Activated T-helper 1 cell treated with Interleukin-2 at 50 U/mL for 16 hours (primary cell): ENCODE measurements at regions not wholly inside any gene's neighbourhood (a gene's known extent, or its start where the extent isn't known, plus 50 kb on each side); places are given as distances from the start of the nearest gene placed in this dataset.
"Not testable (repeated sequence)": the region's sequence is repeated elsewhere in the genome, so short reads cannot be mapped to it uniquely, and the experiment has no call there.

Source experiments
- DNase-seq: peaks from one replicate; pipeline ENCODE4 v3.0.0-alpha.2; 2020; ENCODE audit warnings: low read depth

DNA sequence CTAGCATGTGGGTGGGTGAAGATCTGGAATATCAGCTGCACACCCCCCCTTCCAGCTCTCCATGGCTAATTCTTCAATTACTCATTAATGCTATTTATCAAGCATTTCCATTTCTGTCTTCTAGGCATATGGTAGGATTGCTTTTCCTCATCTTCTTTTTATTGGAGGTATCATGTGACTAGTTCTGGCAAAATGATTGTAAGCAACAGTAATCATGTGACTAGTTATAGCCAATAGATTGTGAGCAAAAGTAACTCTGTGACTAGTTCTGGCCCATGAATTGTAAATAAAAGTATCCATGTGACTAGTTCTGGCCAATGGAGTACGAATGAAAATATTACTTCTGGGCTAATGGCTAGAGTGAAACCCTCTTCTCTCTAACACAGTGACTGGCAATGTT, 107.0 kb upstream of the TMEM132E start:
- DNase-seq: no peak

DNA sequence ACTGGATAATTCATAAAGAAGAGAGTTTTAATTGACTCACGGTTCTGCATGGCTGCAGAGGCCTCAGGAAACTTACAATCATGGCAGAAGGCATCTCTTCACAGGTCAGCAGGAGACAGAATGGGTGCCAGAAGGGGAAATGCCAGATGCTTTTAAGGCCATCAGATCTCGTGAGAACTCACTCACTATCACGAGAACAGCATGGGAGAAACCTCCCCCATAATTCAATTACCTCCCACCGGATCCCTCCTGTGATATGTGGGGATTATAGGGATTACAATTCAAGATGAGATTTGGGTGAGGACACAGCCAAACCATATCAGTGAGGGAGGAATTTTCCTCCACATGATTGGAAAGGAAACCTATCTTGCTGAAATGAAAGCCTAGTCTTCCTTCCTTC, 108.1 kb upstream of the TMEM132E start:
- DNase-seq: not testable (repeated sequence)

DNA sequence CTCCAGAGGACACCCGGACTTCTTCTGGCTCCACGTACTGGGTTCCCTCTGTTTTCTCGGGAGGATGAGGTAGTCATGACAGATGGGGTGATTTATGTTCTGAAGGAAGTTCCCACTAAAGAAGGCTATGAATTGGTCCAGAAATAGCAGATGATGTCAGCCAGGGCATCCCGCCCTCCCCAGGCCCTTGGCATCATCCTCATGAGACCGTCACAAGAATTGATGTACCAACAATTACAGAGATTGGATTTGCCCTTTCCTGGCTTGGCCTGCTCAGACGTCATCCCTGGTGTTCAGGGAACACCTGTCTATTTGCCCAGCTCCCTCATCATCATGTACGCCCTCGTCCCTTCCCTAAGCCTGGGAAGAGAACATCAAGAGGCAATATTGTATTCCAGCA, 102.8 kb upstream of the CCL1 start:
- DNase-seq: no peak

DNA sequence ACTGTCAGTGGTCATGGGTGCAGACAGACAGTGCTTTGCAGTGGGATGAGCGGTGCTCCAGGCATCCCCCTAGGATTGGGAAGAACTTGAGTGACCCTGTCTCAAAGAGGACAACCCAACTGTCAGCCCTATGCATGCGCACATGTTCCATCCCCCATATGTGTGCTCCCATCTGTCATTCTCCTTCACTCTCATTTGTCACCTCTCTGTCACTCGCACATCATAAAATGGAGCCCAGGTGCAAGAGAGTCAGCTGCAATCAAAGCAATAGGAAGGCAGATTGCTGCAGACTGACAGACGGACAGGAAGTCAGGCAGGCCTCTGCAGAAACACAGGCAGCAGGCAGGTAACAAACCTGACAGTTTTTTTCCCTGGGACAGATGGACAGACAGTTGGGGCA, 101.8 kb upstream of the CCL1 start:
- no peak for DNase-seq

DNA sequence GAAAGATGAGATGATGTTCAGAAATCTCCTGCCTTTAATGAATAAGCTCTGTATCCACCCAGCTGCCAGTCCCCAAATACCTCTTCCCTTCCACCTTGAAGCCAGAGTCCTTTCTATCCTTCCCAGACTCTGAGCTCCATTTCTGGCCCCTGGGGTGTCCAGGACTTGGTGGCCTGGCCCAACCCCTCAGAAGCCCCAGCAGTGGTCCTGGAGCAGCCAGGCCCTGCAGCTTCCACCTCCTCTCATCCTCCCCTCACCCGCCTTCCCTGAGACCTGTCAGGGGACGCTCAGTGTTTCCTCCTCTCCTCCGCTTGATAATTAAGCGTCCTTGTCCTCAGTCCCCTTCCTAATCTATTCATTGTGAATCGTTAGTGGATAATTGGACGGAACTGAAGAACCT, 95.2 kb upstream of the CCL1 start:
- DNase-seq: no peak

DNA sequence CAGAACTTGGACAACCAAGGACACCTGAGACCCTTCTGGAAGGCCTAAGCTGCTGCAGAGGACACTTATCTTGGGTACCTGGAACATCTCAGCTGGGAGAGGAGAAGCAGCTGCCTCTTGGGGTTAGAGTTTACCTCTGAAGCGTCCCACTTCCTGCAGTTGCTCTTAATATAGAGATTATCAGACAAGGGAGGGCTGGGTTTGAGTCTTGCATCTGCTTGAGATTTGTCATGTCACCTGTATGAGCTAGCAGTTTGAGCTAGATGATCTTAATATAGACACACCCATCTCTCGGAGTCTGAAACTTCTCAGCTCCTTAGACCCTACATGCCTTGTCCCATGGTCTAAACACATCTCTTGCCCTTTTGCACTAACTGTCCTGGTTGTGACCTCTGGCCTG, 93.1 kb upstream of the CCL1 start:
- no peak for DNase-seq

DNA sequence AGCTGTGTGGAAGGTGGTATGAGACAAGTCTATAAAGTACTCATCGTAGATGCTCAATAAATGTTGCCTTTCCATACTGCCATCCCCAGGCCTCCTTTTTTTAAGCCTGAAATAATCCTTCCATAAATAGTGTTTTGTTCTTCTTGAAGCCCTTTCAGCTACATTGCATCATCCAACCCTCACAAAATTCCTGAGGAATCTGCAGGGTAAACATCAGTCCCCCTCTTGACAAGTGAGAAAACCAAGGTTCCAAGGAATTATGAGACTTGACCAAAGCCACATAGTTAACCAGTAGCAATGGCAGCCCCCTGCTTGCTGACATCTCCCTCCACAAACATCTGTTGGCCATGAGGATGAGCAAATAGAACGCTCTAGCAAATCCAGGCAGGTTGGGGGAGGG, 89.7 kb upstream of the CCL1 start:
- no peak for DNase-seq

DNA sequence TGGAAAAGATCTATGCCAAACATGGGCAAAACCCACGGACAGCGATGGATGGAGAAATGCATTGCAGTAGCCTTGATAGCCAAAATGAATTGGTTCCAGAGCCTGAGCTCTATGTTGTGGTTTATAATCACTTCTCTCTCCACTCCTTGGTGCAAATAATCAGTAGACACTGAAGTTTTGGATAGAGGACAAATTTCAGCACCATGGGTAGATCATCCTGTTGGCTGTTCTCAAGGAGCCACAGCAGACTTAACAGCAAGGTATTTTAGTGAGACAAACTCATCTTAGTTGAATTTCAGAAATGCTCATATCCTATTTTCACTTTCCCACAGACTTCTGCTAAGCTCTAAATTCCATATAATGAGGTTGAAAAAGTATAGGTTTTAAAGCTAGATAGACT, 88.3 kb upstream of the CCL1 start:
- DNase-seq: no peak

DNA sequence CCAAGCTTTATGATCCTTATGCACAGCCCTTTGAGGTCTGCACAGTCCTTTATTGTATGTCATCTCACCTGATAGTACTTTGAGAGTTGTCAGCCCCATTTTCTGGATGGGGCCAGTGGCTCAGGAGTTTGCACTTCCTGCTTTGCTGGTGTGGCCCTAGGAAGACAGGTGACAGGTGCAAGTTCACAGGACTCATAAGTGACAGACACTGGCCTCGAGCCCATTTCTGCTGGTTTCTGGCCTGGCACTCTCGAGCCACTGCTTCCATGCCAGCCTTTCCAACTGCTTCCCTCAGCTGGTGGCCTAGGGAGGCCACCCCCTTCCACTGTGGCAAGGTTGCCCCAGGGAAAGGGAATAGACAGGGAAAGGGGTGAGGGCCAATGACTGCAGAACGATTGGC, 84.4 kb upstream of the CCL1 start:
- no peak for DNase-seq

DNA sequence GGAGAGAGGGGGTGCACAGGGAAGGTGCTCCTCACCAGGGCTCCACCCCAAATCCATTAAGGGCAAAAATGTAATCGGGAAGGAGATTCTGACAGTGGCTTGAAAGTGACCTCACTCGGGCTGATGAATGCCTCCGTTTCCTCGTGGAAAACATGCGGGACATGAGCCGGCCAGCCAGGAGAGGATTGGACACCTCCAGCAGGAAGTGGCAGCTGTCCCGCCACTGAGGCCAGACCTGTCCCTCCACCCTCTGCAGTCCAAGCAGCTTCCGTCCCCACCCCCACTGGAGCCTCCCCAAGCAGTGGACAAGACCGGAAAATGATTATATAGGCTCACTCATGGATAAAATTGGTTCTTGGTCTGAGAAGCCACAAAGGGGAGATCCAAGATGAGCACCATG, 82.1 kb upstream of the CCL1 start:
- no peak for DNase-seq

DNA sequence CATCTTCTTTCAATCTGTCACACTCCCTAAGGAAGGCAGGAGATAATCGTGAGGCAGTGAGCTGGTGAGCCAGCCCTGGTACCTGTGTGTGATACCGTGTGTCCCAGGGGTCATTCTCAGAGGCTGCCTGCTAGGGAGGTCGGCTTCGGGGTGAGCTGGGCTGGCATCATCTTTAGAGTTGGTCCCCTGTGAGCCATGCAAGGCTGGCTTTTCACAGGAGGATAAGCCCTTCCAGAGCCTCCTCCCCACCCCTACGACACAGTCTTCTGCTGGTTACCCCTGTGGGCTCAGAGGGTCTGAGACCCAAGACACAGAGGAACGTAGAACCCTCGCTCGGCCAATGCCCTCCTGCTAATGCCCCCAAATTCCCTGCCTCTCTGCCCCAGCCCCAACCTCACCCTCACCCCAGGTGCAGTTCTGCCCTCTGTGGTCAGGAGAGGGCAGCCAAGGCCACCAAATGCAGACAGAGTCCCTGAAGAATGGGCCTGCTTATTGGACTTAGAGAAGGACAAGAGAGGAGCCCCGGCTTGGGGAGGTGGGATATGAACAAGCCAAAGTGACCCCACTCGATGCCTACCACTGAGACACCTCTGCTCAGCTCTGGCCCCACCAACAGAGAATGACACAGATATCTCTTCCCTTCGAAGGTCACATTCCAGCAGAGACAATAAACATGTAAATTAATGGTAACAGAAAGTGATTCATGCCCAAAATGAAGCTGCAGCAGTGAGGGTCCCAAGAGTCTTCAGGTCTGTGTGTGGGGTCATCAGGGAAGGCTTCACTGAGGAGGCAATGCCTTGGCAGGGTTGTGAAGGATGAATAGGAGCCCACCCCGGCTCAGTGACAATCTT, 80.8 kb upstream of the CCL1 start:
- DNase-seq: no peak

DNA sequence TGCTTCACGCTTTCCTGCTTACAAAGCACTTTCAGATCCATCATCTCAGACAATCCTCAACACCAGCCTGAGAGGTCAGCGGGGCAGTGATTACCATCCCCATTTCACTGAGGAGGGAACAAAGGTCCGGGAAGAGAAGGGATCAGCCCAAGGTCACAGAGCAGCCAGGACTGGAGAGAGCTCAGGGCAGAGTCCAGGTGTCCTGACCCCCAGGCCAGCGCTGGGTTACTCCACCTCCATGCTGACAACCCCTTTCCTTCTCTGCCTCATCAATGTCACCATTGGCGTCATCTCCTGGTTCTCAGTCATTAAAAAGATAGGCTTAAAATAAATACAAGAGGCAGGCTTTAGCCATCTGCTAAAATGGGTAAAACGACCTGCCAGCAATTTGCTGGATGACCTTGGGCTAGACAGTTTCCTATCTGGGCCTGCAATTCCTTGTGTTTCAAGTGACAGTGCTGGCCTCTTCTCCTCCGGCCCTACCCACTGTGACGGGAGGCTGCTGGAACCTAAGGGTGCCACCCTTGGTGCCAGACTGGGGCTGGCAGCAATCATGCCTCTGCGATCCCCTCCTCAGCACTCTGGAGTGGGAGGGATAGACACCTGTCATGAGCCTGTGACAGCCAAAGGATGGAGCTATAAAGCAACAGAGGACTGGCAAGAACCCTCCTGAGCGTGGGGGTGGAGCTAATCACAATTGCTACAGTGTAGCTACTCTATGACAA, 79.5 kb upstream of the CCL1 start:
- DNase-seq: no peak

DNA sequence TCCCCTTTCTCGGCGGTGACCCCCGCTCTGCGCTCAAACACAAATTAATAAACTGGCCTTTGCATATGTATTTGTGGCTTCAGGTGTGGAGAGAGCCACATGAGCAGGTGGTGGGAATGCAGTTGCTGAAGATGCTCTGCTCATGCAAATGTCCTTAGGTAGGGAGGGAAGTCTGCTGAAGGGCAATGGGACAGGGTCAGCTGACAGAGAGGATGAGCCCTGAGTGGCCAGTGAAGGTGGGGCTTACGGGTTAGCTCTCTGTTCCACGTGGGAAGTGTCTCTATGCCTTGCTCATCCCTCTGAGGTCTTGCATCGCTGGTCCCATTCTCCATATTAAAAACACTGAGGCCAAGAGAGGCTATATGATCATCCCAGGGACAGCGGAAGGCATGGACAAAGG, 74.2 kb upstream of the CCL1 start:
- no peak for DNase-seq

DNA sequence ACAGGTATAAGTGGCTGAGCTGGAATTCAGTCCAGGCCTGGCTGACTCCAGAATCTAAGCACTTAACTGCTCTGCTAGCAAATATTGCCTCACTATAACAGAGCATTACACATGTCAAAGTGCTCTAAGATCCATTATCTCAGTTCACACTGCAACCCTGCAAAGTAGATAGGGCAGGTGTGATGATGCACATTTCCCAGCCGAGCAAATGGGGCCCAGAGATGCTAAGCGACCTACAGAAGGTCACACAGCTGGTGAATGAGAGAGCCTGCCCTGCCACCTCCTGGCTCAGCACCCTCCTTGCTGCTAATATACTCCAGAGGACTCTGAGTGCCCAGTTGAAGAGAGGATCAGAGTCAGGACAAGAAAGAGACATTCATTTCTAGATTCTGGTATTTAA, 73.6 kb upstream of the CCL1 start:
- no peak for DNase-seq

DNA sequence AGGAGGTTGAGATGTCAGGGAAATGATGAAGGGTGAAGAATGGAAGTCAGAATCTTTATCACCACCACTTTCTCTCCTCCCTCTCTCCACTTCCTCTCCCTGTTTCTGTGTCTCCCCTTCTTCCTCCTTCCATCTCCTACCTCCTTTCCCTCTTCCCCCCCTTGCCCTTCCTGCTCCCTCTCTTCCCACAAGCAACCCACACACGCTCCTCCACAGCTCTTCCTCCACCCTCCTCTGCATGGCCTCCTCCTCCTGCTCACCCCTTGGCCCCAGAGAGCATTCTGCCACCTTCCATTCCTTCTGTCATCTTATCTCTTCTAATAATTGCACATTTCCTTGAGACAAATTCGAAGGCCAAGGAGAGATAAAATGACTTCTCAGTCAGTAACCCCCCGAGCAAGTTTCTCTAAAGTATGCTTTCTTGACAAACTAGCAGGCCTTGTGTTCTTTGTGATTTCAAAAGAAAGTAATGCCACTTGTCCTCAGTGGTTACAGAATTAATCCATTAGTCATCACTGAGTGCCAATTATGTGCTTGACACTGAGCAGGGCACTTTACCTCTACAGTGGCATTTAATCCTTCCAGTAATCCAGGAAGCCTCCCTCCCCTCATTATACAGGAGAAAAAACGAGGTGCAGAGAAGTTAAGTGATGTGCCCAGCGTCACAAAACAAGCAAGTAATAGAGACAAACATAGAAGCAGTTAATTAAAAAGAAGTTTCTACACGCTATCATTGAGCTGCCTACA, 72.3 kb upstream of the CCL1 start:
- DNase-seq: no peak

DNA sequence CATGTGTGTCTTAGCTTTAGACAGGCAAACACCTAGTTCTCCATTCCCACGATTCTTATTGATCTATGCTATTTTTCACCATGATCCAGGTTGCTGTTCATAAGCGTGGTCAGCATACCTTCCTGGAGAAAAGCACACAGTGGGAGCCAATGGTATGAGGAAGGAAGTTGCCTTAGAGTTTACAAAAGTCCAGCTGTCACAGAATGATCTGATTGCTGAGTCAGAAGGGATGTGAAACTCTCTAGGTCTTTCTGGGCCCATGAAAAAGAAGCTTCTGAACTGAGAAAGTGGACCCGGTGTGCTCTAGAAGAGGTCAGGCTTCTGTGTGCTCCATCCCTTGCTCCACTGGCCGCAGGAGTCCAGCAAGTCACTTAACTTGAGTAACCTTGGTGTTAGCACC, 71.0 kb upstream of the CCL1 start:
- DNase-seq: no peak

DNA sequence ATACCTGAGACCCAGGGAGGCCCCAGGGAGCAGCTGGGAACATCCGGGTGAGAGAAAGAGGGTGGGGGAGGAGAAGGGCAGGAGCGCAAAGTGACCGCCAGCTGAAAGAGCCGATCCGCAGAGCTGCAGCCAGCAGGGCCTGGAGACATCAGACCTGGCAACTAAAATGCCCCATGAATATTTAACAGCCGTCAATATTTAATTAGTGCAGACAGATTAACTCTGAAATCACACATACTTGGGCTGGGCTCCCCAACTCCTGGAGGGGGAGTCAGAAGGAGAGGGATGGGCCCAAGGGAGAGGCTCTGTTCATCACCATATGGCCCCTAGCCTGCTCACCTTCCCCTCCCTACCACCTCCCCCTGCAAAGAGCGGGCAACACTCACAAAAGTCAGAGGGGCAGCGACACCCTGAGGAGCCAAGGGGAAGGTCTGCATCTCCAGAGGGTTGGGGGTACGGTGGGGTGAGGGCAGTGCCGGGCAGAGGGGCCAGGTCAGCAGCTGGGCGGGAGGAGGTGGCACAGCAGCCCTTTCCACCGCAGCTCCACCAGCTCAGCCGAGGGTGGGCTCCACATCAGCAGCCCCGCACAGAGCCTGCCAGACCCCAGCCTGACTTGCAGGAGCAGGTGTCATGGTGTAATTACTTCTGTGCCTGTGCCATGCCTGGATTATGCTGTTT, 61.9 kb upstream of the CCL1 start:
- no peak for DNase-seq

DNA sequence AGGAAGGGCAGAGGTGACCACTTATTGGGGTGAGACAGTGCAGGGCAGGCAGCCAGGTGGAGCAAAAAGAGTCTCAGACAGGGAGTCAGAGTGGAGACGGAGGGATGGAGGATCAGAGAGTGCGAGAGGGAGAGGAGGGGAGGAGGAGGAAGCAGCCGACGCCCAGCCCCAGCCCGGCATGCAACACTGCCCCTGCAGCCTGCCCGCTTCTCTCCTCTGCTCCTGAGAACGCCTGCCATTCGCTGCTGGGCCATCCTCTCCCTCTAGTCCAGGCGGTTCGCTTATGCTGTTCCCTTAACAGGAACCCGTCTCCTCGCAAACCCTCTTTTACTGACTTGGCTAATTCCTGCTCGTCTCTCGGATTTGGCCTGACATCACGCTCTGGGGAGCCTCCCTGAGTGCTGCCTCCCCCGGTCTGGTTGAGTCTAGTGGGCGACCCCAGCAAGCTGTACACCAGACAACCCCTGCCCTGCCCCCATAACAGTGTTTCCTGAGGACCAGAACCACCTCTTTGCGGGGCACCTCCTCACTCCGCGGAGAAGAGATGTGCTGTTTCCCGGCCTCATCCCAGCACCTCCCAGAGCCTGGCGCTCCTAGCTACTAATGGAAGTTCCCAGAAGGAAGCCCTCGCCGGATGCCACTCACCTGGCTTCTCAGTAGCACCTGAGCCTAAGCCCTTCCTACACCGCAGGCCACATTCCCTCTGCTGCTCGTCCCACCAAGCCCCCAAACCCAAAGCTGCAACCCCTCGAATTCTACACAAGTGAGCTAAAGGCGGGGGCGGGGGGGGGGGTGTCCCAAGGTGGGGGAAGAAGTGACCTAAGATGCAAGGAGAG, 61.2 kb upstream of the CCL1 start:
- no peak for DNase-seq

DNA sequence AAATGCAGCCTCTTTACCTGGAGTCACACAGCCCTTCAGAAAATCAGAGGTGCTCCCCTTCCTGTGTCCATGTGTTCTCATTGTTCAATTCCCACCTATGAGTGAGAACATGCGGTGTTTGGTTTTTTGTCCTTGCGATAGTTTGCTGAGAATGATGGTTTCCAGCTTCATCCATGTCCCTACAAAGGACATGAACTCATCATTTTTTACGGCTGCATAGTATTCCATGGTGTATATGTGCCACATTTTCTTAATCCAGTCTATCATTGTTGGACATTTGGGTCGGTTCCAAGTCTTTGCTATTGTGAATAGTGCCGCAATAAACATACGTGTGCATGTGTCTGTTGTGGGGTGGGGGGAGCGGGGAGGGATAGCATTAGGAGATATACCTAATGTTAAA, 60.3 kb upstream of the CCL1 start:
- DNase-seq: not testable (repeated sequence)

DNA sequence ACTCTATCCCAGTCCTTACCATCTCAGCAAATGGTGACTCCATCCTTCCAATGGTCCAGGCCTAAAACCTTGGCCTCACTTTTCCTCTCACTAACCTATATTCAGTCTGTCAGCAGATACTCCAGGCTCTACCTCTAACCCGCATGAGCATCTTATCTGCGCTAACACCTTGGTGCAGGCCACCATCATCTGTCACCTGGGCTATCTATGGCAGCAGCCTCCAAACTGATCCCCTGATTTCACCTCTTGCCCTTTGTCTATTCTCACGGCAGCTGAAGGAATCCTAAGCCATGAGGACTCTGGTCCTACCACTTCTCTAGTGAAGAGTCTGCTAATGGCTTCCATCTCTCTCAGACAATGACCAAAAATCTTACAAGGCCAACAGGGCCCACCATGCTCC, 57.9 kb upstream of the CCL1 start:
- no peak for DNase-seq

DNA sequence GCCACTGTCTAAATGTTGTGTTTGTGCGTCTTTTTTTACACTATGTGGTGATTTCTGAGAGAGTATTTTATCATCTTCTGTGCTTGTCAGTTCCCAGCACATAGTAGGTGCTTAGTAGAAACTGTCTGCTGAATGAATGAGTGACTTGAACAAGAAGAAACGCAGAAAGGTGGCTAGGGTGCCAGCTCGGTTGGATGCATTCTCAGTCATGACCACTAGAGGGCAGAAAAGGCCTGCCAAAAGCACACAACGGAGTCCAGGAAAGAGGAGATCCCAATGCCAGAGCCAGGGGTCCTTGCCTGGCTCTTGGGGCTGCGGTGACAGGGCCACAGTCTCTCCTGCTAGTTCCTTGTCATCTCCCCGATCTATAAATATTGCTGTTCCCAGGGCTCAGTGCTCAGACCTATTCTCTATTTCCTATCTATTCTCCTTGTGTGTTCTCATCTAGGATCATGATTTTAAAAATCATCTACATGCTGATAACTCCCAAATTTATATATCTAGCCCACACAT, 57.3 kb upstream of the CCL1 start:
- DNase-seq: peak; percentile 33
